ENCODE measurements at regions not wholly inside any gene's neighbourhood (a gene's known extent, or its start where the extent isn't known, plus 50 kb on each side); places are given as distances from the start of the nearest gene placed in this dataset.

- DNase-seq (ENCODE audit: low read depth) = no peak
These were observed 122.1 kb upstream of the TRIB2 start for GRCh38 chr2:12594590-12594989.

GRCh38 chr2:12596771-12597170 lies 120.0 kb upstream of the TRIB2 start:
- DNase-seq (ENCODE audit: low read depth) = no peak

- no peak for DNase-seq (ENCODE audit: low read depth)
These were observed 119.1 kb upstream of the TRIB2 start for GRCh38 chr2:12597610-12598009.

- no peak for DNase-seq (ENCODE audit: low read depth)
These were observed 114.1 kb upstream of the TRIB2 start for GRCh38 chr2:12602661-12603060.

GRCh38 chr2:12603781-12604295 lies 112.9 kb upstream of the TRIB2 start:
- no peak for DNase-seq (ENCODE audit: low read depth)

- no peak for DNase-seq (ENCODE audit: low read depth)
These were observed 112.4 kb upstream of the TRIB2 start for GRCh38 chr2:12604341-12604740.

GRCh38 chr2:12605366-12605765 lies 111.4 kb upstream of the TRIB2 start:
- no peak for DNase-seq (ENCODE audit: low read depth)

GRCh38 chr2:12605936-12606335 lies 110.8 kb upstream of the TRIB2 start:
- DNase-seq (ENCODE audit: low read depth) = no peak

GRCh38 chr2:12606472-12607000 lies 110.2 kb upstream of the TRIB2 start:
- no peak for DNase-seq (ENCODE audit: low read depth)

GRCh38 chr2:12607971-12608370 lies 108.8 kb upstream of the TRIB2 start:
- DNase-seq (ENCODE audit: low read depth) = no peak

- no peak for DNase-seq (ENCODE audit: low read depth)
These were observed 106.4 kb upstream of the TRIB2 start for GRCh38 chr2:12610314-12610713.

GRCh38 chr2:12612168-12612567 lies 104.6 kb upstream of the TRIB2 start:
- DNase-seq (ENCODE audit: low read depth) = no peak

GRCh38 chr2:12612671-12613070 lies 104.1 kb upstream of the TRIB2 start:
- no peak for DNase-seq (ENCODE audit: low read depth)

- no peak for DNase-seq (ENCODE audit: low read depth)
These were observed 103.5 kb upstream of the TRIB2 start for GRCh38 chr2:12613137-12613835.

GRCh38 chr2:12615509-12615908 lies 101.2 kb upstream of the TRIB2 start:
- DNase-seq (ENCODE audit: low read depth) = no peak

- no peak for DNase-seq (ENCODE audit: low read depth)
These were observed 100.1 kb upstream of the TRIB2 start for GRCh38 chr2:12616456-12617156.

- DNase-seq (ENCODE audit: low read depth) = no peak
These were observed 99.4 kb upstream of the TRIB2 start for GRCh38 chr2:12617366-12617765.

GRCh38 chr2:12617853-12618252 lies 98.9 kb upstream of the TRIB2 start:
- DNase-seq (ENCODE audit: low read depth) = no peak

- no peak for DNase-seq (ENCODE audit: low read depth)
These were observed 98.2 kb upstream of the TRIB2 start for GRCh38 chr2:12618576-12618975.

- DNase-seq (ENCODE audit: low read depth) = no peak
These were observed 96.8 kb upstream of the TRIB2 start for GRCh38 chr2:12619975-12620374.

GRCh38 chr2:12620759-12621158 lies 96.0 kb upstream of the TRIB2 start:
- DNase-seq (ENCODE audit: low read depth) = no peak

GRCh38 chr2:12623051-12623450 lies 93.7 kb upstream of the TRIB2 start:
- DNase-seq (ENCODE audit: low read depth) = no peak

- no peak for DNase-seq (ENCODE audit: low read depth)
These were observed 92.4 kb upstream of the TRIB2 start for GRCh38 chr2:12624384-12624783.
